GM10248 (cell line): ENCODE measurements at regions not wholly inside any gene's neighbourhood (a gene's known extent, or its start where the extent isn't known, plus 50 kb on each side); places are given as distances from the start of the nearest gene placed in this dataset.

Source experiments
- CTCF ChIA-PET: fragments of 300-600 bp; sonication (Branson Sonifier 250); formaldehyde crosslinking; extraction: SDS; loops from one replicate; lab custom pipeline; 2021; ENCODE audit warnings: antibody characterized with exemption; lab: Yijun Ruan, JAX
- POLR2A ChIA-PET: fragments of 350-650 bp; sonication (Branson Sonifier 250); formaldehyde crosslinking; extraction: SDS; loops from one replicate; lab custom pipeline; 2020; ENCODE audit warnings: antibody characterized with exemption; lab: Yijun Ruan, JAX
- DNase-seq: peaks from one replicate; pipeline ENCODE4 v3.0.0; 2012; ENCODE audit errors: extremely low spot score
- CTCF ChIP-seq: IDR thresholded peaks from 2 replicates; pipeline ENCODE4 v1.5.1; 2012; ENCODE audit warnings: mild to moderate bottlenecking, low read depth; ENCODE audit errors: extremely low read depth, missing control alignments, control extremely low read depth

DNA sequence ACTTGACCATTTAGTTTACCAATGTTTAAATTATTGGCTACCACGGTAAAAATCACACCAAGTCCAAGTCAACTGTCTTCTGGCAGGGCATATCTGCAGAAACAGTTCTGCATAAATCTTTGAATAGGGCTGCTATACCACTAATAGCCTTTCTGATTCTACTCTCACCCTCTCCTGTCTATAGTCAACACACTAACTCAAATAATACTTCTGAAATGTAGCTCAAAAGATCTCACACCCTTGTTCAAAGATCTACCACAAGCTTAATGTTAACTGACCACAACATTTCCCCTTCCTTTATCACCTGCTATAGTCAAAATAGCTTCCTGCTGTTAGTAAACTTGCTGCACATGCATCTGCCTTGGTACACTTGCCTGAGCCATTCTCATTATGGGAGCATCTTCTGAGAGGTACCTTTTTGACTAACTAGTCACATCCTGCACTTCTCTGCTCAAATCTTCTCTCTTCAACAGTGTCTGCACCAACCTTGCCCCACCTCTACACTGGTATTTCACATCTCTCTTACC lies 319.4 kb downstream of the CDH10 start:
- ChIA-PET CTCF (interaction anchor here (1.6 kb wide), 1 partner anchor 10 kb away, joined by 6 read pairs; no protein-coding TSS in a partner anchor), POLR2A (no interaction called here)
- TF ChIP-seq CTCF: no peak
- no peak for DNase-seq

DNA sequence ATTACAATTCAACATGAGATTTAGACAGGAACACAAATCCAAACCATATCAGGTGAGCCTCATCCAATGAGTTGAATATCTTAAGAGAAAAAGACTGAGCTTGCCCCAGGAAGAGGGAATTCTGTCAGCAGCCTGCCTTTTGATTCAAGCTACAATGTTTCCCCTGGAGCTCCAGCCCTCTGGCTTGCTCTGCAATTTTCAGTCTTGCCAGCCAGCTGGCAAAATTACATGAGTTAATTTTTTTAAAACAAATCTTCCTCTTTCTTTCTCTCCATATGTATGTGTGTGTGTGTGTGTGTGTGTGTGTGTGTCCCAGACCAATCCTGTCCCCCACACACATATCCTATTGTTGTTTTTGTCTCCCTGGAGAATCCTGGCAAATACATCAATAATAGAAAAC lies 313.2 kb downstream of the CDH10 start:
- no peak for TF ChIP-seq CTCF
- CTCF ChIA-PET: no interaction called here
- DNase-seq: no peak
- POLR2A ChIA-PET: no interaction called here

DNA sequence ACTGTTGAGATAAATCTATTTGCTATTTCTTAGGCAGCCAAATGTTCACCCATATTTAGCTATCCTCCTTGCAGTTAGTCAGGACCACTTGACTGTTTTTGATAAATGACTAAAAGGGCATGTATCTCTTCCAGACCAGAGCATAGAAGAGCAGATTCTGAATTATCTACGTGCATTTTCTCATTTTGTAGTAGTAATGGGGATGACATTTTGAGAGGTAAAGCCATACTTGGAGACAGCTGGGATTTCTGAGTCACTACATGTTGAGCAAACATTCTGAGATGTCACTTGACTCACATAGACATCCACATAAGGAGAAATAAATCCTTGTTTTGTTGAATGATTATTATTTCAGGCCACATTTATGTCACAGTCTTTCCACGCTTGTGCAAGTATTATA lies 297.6 kb downstream of the CDH10 start:
- no peak for DNase-seq
- POLR2A ChIA-PET: no interaction called here
- CTCF ChIA-PET: no interaction called here
- no peak for TF ChIP-seq CTCF

GRCh38 chr5:24351285-24351684 lies 293.5 kb downstream of the CDH10 start:
- TF ChIP-seq CTCF: no peak
- ChIA-PET POLR2A (no interaction called here), CTCF (no interaction called here)
- no peak for DNase-seq

- TF ChIP-seq CTCF: no peak
- no peak for DNase-seq
- ChIA-PET CTCF (no interaction called here), POLR2A (no interaction called here)
Observed at GRCh38 chr5:24353016-24353415, 291.8 kb downstream of the CDH10 start.

GRCh38 chr5:24353611-24354010 lies 291.2 kb downstream of the CDH10 start:
- POLR2A ChIA-PET: no interaction called here

More at GRCh38 chr5:24353611-24354010, 291.2 kb downstream of the CDH10 start:
- no peak for TF ChIP-seq CTCF
- CTCF ChIA-PET: no interaction called here
- DNase-seq: no peak
